GM21447 (cell line): ENCODE measurements at regions not wholly inside any gene's neighbourhood (a gene's known extent, or its start where the extent isn't known, plus 50 kb on each side); places are given as distances from the start of the nearest gene placed in this dataset.
A peak's percentile ranks its signal among the peaks of the same experiment; 100 is the strongest.

Experiments used
- ATAC-seq: cut with Tn5 transposase; IDR thresholded peaks from one replicate; pipeline ENCODE4 v1.9.1; 2021; ENCODE audit not compliant: unreplicated experiment

GRCh38 chr13:105127732-105128131, 1407.7 kb downstream of the EFNB2 start:
- no peak for ATAC-seq

- ATAC-seq, result no peak
These were observed 1414.2 kb downstream of the EFNB2 start for GRCh38 chr13:105121221-105121620.

GRCh38 chr13:105118426-105118985, 1417.0 kb downstream of the EFNB2 start:
- no peak for ATAC-seq

GRCh38 chr13:105116966-105117365, 1418.5 kb downstream of the EFNB2 start:
- no peak for ATAC-seq

GRCh38 chr13:105112561-105112960, 1422.9 kb downstream of the EFNB2 start:
- no peak for ATAC-seq

GRCh38 chr13:105107781-105108180, 1427.7 kb downstream of the EFNB2 start:
- no peak for ATAC-seq

GRCh38 chr13:105105471-105105870, 1430.0 kb downstream of the EFNB2 start:
- no peak for ATAC-seq

- ATAC-seq, result no peak
These were observed 1437.9 kb downstream of the EFNB2 start for GRCh38 chr13:105097521-105097920.

- no peak for ATAC-seq
These were observed 1445.4 kb downstream of the EFNB2 start for GRCh38 chr13:105089858-105090643.

GRCh38 chr13:105087945-105088344, 1447.5 kb downstream of the EFNB2 start:
- no peak for ATAC-seq

- ATAC-seq, result no peak
These were observed 1450.5 kb downstream of the EFNB2 start for GRCh38 chr13:105084931-105085330.

GRCh38 chr13:105083992-105084391, 1451.5 kb downstream of the EFNB2 start:
- no peak for ATAC-seq

- ATAC-seq, result no peak
These were observed 1460.7 kb downstream of the EFNB2 start for GRCh38 chr13:105074755-105075154.

- no peak for ATAC-seq
These were observed 1462.4 kb downstream of the EFNB2 start for GRCh38 chr13:105073041-105073440.

- ATAC-seq, result no peak
These were observed 1465.0 kb downstream of the EFNB2 start for GRCh38 chr13:105070452-105070851.

- no peak for ATAC-seq
These were observed 1466.4 kb downstream of the EFNB2 start for GRCh38 chr13:105069106-105069505.

GRCh38 chr13:105063676-105064075, 1471.8 kb downstream of the EFNB2 start:
- no peak for ATAC-seq

GRCh38 chr13:105059786-105060185, 1475.7 kb downstream of the EFNB2 start:
- ATAC-seq, result no peak

GRCh38 chr13:105058517-105058916, 1476.9 kb downstream of the EFNB2 start:
- ATAC-seq, result no peak

- no peak for ATAC-seq
These were observed 1482.8 kb downstream of the EFNB2 start for GRCh38 chr13:105052711-105053110.

GRCh38 chr13:105050686-105051085, 1484.8 kb downstream of the EFNB2 start:
- no peak for ATAC-seq

GRCh38 chr13:105048677-105049076, 1486.8 kb downstream of the EFNB2 start:
- peak; percentile 93 for ATAC-seq
